ENCODE measurements at regions not wholly inside any gene's neighbourhood (a gene's known extent, or its start where the extent isn't known, plus 50 kb on each side); places are given as distances from the start of the nearest gene placed in this dataset. TPM values are rescaled to one million over a fixed set of nuclear protein-coding genes. Genes with fewer than 3 reads are reported as not detected.
"Not testable (repeated sequence)": the region's sequence is repeated elsewhere in the genome, so short reads cannot be mapped to it uniquely, and the experiment has no call there.

DNA sequence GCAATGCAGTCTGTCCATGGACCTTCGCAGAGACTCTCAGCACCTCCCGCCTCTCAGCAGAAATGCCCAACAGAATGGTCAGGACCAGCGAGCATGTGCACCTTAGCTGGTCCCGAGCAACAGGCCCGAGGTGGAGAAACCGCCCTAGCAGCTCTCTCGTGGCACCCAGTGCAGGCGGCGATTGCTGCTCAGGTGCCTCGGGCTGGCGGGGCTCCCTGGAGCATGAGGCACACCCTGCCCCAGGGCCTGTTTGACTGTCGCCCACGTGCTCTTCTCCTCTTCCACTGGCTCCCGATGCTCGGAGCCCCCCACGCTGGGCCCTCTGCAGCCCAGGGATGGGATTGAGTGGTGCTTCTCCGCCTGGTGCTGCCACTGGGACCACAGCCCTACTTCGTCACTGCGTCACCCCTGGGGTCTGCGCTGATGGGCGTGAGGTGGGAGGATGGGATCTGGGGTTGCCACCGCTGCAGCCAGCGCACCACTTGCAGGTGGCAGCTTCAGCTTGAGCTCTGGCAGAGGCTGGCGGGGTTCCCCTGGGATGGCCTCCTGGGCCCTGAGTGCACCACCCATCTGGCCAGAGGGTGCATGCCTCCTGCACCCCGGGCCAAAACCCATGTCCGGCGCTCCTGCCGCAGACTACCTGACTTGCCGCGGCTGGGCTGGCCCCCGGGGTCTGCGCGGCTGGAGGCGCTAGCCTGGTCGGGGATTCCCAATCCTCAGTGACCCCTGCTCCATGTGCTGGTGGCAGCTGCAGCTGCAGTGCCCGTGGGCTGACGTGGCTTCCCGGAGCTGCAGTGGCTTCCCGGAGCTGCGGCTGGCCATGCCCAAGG, 244.2 kb downstream of the FOXD4L6 start:
- no peaks in the 10 kb centered on the region for H3K27me3 ChIP-seq (ENCODE audit: insufficient read depth, poor library complexity, severe bottlenecking)
- H3K4me3 ChIP-seq (replicated peaks; ENCODE audit: insufficient read depth, low read length) = no peak overlapping the region
- TF ChIP-seq SPI1 (IDR thresholded peaks at IDR 0.05; ENCODE audit: borderline replicate concordance, low read depth) (no peak), POLR2AphosphoS5 (IDR thresholded peaks at IDR 0.05; ENCODE audit: low read depth) (no peak), GABPA (IDR thresholded peaks at IDR 0.05; ENCODE audit: low read depth) (no peak)
- TF ChIP-seq, protein P1, sequence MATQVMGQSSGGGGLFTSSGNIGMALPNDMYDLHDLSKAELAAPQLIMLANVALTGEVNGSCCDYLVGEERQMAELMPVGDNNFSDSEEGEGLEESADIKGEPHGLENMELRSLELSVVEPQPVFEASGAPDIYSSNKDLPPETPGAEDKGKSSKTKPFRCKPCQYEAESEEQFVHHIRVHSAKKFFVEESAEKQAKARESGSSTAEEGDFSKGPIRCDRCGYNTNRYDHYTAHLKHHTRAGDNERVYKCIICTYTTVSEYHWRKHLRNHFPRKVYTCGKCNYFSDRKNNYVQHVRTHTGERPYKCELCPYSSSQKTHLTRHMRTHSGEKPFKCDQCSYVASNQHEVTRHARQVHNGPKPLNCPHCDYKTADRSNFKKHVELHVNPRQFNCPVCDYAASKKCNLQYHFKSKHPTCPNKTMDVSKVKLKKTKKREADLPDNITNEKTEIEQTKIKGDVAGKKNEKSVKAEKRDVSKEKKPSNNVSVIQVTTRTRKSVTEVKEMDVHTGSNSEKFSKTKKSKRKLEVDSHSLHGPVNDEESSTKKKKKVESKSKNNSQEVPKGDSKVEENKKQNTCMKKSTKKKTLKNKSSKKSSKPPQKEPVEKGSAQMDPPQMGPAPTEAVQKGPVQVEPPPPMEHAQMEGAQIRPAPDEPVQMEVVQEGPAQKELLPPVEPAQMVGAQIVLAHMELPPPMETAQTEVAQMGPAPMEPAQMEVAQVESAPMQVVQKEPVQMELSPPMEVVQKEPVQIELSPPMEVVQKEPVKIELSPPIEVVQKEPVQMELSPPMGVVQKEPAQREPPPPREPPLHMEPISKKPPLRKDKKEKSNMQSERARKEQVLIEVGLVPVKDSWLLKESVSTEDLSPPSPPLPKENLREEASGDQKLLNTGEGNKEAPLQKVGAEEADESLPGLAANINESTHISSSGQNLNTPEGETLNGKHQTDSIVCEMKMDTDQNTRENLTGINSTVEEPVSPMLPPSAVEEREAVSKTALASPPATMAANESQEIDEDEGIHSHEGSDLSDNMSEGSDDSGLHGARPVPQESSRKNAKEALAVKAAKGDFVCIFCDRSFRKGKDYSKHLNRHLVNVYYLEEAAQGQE (IDR thresholded peaks at IDR 0.05; ENCODE audit: insufficient replicate concordance, low read depth) = no peak
- TF ChIP-seq, protein P2, sequence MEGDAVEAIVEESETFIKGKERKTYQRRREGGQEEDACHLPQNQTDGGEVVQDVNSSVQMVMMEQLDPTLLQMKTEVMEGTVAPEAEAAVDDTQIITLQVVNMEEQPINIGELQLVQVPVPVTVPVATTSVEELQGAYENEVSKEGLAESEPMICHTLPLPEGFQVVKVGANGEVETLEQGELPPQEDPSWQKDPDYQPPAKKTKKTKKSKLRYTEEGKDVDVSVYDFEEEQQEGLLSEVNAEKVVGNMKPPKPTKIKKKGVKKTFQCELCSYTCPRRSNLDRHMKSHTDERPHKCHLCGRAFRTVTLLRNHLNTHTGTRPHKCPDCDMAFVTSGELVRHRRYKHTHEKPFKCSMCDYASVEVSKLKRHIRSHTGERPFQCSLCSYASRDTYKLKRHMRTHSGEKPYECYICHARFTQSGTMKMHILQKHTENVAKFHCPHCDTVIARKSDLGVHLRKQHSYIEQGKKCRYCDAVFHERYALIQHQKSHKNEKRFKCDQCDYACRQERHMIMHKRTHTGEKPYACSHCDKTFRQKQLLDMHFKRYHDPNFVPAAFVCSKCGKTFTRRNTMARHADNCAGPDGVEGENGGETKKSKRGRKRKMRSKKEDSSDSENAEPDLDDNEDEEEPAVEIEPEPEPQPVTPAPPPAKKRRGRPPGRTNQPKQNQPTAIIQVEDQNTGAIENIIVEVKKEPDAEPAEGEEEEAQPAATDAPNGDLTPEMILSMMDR (IDR thresholded peaks at IDR 0.05; ENCODE audit: insufficient read depth, low read length) = no peak
- DNase-seq (ENCODE audit: low read depth in 1 of 2, low spot score in 1 of 2) = no peak
- H3K27ac ChIP-seq (replicated peaks) = no peak overlapping the region

GRCh38 chr9:40883423-40884071, 244.9 kb downstream of the FOXD4L6 start:
- not testable (repeated sequence) for H3K27me3 ChIP-seq (ENCODE audit: insufficient read depth, poor library complexity, severe bottlenecking); H3K27ac ChIP-seq (replicated peaks); H3K4me3 ChIP-seq (replicated peaks; ENCODE audit: insufficient read depth, low read length); DNase-seq (ENCODE audit: low read depth in 1 of 2, low spot score in 1 of 2)

DNA sequence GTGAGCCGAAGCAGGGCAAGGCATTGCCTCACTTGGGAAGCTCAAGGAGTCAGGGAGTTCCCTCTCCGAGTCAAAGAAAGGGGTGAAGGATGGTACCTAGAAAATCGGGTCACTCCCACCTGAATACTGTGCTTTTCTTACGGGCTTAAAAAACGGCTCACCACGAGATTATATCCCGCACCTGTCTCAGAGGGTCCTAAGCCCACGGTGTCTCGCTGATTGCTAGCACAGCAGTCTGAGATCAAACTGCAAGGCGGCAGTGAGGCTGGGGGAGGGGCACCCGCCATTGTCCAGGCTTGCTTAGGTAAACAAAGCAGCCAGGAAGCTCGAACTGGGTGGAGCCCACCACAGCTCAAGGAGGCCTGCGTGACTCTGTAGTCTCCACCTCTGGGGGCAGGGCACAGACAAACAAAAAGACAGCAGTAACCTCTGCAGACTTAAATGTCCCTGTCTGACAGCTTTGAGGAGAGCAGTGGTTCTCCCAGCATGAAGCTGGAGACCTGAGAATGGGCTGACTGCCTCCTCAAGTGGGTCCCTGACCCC, 254.7 kb downstream of the FOXD4L6 start:
- H3K27ac ChIP-seq (replicated peaks); H3K4me3 ChIP-seq (replicated peaks; ENCODE audit: insufficient read depth, low read length); DNase-seq (ENCODE audit: low read depth in 1 of 2, low spot score in 1 of 2); H3K27me3 ChIP-seq (ENCODE audit: insufficient read depth, poor library complexity, severe bottlenecking): not testable (repeated sequence)

GRCh38 chr9:40868437-40868836, 260.0 kb downstream of the FOXD4L6 start:
- not testable (repeated sequence) for DNase-seq (ENCODE audit: low read depth in 1 of 2, low spot score in 1 of 2); H3K27ac ChIP-seq (replicated peaks); H3K27me3 ChIP-seq (ENCODE audit: insufficient read depth, poor library complexity, severe bottlenecking); H3K4me3 ChIP-seq (replicated peaks; ENCODE audit: insufficient read depth, low read length)

Small RNA genes lying in the stretch of these regions (microRNA-seq; reads per million reads assigned to microRNA genes)
- gene MIR1299 = not detected
